Bone marrow (tissue), 2 donors: ENCODE measurements at regions not wholly inside any gene's neighbourhood (a gene's known extent, or its start where the extent isn't known, plus 50 kb on each side); places are given as distances from the start of the nearest gene placed in this dataset.
"Not testable (repeated sequence)": the region's sequence is repeated elsewhere in the genome, so short reads cannot be mapped to it uniquely, and the experiment has no call there.

ENCODE experiments used
- DNase-seq, 2 donors: peaks; one replicate each; lab custom pipeline; 2025; lab: John Stamatoyannopoulos, UW

DNA sequence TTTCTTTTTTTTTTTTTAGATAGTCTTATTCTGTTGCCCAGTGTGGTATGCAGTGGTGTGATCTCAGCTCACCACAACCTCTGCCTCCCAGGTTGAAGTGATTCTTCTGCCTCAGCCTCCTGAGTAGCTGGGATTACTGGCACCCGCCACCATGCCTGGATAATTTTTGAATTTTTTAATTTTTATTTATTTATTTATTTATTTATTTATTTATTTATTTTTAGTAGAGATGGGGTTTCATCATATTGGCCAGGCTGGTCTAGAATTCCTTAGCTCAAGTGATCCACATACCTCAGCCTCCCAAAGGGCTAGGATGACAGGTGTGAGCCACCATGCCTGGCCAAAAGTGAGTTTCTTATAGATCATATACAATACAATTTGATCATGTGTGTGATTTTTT is 395.9 kb upstream of the IRX2 start:
- not testable (repeated sequence) for DNase-seq

DNA sequence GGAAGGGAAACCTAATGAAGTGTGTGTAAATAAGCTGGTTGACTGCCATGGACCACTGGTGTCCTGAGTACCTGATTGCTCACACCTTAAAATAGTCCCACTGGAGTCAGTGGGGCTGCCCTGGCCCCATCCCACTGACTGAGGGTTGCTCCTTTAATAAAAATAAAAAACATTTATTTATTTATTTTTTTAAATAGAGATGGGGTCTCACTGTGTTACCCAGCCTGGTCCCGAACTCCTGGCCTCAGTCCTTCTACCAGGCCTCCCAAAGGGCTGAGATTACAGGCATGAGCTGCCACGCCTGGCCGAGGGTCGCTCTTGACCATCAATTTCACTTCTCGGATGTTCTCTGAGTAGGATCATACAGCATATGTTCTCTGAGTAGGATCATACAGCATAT is 394.2 kb upstream of the IRX2 start:
- DNase-seq = no peak

DNA sequence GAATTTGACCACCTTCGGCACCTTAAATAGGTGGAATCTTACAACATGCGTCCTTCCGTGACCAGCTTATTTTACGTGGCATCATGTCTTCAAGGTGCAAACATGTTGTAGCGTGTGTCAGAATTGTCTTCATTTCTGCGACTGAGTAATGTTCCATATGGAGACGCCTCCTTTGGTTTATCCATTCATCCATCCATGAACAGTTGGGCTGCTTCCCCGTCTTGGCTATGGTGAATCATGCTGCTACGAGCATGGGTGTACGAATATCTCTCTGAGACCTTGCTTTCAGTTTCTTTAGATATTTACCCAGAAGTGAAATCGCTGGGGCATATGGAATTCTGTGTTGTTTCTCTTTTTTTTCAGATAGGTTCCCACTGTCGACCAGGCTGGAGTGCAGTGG is 391.9 kb upstream of the IRX2 start:
- DNase-seq = no peak

DNA sequence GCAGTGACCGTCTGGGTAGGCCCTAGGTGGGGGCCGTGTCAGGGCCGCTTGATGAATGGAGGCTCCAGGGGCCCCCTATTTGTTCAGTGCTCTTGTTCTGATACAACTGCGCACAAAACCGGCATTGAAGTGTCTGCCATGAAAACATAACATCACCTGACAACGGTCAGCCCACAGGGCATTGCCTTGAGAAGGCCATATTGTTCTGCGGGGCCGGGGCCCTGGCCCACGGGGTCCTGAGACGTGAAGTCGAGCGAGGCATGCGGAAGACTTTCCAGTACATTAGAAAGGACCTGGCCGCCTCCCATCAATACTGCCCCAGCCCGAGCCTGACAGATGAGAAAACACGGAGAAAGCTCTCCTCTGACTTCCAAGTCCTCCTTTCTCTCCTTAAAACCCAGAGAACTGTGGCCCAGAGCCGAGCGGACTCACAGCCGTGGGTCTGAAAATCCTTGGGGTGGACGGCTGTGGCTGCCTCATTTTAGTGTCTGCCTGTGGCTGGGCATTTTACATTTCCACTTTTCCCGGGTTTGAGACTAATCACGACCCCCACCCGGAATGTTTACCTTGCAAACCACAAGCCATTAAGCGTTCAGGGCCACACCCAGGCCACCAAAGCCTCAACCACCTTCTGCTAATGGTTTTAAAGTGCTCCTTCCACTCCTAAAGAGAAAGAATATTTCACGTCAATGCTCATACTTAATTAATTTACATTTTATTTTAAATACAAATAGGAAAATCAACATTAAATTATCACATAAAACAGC is 391.0 kb upstream of the IRX2 start:
- DNase-seq = no peak

DNA sequence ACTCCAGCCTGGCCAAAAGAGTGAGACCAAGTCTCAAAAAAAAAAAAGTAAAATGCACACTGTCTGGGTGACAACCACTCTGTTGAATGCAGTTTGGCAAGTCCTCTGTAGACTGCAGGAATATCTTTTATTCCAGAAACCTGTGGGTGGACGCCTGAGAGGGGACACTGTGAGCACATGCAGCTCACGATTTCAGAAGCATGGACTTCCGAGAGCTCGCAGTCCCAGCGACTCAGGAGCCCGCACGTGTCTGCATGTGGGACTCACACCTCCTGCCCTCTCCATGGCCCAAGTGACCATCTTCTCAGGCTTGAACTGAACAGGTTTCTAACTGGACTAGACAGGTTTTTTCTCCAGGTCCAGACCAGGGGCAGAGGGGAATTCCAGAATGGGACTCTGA is 388.6 kb upstream of the IRX2 start:
- no peak for DNase-seq

DNA sequence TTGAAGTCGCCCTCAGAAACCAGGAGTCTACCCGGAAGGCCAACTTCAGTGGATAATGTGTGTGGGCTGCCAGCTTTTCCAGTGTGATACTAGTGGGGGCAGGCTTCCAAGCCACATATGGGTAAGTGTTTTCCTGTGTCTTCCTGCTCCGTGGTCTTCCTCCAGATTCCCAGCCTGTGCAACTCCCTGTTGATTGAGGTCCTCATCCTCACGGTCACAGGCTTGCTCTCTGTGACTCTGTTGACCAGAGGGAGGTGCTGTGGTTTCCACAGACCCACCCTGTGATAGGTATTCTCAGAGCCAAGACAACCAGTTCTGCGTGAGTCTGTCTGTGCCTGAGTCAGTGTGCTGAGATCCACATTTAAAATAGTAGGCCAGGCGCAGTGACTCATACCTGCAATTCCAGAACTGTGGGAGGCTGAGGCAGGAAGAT is 388.0 kb upstream of the IRX2 start:
- no peak for DNase-seq

DNA sequence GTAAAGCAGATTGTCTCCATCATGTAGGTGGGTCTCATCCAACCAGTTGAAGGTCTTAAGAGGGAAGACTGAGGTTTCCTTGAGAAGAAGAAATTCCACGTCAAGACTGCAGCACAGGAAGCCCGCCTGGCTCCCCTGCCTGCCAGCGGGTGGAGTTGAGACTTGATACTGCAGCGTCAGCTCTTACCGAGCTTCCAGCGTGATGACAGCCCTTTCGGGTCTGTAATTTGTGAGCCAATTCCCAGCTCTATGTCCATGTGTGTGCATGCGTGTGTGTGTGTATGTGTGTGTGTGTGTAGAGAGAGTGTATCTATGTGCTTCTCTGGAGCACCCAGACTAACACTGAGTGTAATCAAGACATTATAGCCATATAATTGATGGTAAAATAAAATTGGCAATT is 379.7 kb upstream of the IRX2 start:
- DNase-seq = no peak

DNA sequence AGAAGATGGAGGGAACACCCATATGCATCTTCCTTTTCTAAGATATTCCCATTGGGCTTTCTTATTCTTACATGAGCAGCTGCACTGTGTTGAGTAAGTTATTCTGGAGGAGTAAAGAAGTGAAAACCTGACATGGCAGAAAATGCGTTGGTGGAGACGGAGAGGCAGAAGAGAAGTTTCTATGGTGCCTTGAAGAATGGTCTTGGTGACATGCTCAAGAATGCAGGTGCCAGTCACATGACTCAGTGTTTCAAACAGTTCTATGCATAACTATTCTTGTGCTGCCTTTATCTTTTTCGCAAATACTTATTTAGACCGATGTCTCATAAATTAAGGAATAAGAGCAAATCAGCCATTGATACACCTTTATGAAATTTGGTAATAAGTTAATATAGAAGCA is 377.8 kb upstream of the IRX2 start:
- DNase-seq = no peak

DNA sequence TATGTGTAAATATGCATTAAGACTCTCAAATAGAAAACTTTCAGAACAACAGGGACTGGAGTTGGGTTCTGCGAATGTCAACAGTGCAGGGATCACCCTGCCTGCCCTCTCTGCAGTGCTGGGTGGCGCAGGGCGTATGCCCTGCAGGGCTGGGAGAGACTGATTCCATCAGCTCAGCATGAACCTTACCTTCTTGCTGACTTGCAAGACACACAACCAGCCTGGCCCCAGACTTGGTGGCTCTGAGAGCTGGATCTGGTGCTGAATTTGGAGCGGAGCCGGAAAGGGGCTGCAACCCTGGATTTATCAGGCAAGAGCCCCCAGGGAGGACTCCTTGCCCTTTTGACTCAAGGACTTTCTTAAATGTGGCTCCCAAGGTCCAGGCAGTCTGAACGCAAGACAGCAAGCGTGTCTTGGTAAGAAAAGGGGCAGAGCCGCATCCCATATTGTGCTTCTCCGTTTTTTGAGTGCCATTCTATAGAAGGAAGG is 376.0 kb upstream of the IRX2 start:
- no peak for DNase-seq

DNA sequence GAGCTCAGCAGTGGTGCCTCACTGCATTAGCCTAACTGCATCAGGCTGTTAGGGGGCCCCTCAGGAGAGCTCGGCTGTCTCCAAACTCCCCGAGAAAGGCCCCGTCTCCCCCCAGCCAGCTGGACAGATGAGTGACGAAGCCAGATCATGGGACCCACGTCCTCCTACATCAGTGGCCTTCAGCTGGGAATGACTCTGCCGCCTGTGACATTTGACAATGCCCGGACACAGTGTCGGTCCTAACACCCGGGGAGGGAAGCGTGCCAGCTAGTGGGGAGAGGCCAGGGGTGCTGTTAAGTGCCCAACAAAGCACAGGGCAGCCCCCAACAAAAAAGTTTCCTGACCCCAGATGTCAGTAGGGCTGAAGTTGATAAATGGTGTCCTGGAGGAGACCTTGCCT is 375.2 kb upstream of the IRX2 start:
- no peak for DNase-seq

DNA sequence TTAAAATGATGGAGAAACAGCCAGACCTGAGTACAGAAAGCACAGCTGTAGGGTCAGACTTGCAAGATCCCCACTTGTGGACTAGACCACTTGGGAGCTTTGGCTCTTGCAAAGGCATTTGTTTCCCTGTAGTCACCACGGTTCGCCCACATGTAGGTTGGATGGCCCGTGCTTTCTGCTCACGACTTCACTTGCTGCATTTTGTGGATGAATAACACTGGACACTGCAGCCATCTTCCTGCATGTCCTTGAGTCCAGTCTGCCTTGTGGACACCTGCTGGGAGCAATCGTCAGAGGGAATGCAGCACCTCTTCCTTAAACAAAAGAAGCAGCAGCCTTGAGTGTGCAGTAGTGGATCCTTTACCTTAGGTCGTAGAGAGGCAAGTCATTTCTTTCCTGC is 372.9 kb upstream of the IRX2 start:
- DNase-seq = no peak

DNA sequence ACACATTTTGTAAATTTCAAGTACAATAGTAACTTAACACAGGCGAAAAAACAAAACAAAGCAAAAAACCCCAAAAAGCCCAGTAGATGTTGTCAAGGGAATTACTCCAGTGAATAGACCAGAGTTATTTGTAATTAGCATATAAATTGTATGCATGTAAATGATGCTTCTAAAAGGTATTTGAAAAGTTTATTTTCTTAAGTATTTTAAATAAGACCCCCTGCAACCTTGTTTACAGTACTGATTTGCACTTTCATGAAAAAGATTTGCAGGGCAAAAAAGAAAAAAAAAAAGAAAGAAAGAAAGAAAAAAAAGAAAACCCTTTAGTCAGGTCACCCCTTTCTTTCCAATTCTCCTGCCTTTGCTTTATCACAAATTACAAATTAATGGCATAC is 372.3 kb upstream of the IRX2 start:
- no peak for DNase-seq

DNA sequence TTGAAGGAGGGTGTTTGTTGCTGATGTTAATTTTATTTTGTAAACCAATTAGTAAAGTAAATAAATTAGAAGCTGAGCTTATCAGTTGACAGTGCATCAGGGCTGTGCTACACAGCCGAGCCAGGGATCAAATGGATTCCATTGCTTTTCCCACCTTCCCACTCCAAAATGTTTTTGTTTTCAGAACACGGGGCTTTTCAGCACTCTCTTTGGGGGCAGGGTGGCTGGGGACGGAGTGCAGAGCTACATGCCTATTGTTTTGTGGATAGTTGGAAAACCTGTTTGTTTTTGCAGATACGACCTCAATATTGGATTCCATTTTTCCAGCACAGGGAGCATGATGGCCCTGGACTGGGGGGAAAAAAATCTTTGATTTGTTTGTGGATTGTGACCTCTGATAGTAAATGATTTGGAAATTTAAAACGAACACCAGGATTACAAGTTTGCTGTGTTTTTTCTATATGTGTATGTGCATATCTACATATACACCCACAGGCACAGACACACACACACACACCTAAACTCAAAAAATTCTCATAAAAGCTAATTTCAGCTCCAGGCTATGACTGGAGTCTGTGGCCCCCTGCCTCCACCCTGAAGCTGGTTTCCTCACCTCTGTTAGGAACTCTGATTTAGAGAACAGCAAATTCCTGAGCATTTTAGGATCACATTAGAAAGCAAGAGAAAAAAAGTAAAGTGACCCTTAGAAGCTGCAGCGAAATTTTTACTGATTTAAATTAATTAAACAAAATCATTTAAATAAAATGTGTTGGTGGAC is 371.7 kb upstream of the IRX2 start:
- no peak for DNase-seq

DNA sequence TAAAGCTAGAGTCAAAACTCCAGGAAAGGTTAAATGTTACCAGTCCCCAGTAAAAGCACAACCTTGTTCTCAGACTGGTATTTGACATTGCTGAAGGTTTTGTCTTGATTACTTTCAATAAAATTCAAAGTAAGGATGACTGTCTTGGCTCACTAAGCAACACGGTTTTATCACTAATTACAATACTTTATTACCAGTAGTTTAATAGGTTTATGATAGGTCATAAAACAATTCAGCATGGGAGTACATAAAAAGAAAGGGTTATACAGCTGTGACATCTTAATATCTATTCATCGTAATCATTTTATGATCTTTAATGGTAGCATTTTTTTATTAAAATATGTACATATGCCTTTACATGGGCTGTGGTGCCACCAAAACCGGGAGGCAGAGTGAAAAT is 370.7 kb upstream of the IRX2 start:
- no peak for DNase-seq

DNA sequence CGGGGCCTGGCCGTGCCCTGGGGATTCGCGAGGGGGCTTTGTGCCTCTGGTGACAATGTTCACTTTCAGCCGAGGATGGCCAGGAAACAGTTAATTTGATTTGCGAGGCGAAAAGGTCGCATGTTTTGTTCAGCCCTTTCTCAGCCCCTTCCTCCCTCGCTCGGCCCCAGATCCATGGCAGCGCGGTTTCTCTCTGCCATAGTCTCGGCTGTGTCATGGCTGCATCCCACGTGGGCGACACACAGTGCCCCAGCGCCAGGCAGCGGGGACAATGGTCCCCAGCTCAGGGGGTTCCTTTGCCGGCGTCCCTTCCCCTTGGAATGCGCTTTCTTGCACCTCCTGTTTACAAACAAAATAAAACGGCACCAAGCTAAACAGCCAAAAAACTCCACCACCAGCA is 370.3 kb upstream of the IRX2 start:
- no peak for DNase-seq

DNA sequence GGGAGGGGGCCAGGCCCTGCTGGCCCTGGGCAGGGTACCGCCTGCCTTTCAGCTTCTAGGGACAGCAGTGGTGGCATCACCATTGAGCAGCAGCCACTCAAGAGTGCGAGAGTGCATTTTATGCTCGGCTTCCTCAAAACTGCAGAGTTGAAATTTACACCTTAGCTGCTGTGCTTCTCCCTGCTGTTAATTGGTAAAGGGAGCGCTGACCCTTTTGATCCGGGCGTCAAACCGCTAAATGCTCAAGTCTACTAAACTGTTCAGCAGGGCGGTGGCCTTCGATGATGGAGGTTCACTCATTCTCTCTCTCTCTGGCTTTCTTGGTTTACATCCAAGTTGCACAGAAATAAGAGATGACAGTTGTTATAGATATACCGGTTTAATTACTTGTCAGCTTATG is 368.6 kb upstream of the IRX2 start:
- no peak for DNase-seq

DNA sequence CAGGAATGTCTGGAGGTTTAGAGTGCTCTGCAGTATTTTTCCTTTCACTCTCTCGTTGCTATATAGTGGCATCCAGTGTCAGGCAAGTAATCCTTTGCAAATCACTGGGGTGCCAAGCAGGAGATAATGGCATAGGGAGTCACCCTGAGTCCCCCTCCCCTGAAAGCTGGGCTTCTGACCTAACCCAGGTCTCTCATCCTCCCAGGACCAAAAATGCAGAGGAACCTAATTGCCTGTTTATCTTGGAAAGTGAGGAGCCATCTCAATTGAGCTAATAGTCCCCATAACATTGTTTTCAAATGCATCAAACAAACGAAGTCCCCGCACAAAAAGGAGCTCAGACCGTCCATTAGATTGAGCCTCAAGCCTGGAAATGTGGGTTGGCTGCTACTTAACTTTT is 368.0 kb upstream of the IRX2 start:
- DNase-seq = no peak

DNA sequence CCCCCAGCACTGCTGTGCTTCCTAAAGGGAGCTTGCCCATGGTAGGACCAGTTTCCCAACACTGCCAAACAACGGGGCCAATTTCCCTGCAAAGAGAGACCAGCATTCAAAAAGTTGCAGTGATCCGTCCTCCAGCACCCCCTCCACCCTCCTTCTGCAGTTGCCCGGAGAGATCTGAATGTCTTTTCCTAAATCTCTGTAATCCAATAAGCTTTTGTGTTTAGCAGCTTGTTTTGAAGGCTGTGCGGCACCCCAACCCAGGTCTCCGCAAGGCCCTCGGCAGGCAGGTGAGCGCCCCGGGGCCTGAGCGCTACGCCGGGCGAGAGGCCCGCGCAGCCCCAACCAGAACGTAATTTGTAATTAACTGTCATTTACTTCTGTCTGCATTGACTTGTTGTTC is 366.9 kb upstream of the IRX2 start:
- DNase-seq = no peak

DNA sequence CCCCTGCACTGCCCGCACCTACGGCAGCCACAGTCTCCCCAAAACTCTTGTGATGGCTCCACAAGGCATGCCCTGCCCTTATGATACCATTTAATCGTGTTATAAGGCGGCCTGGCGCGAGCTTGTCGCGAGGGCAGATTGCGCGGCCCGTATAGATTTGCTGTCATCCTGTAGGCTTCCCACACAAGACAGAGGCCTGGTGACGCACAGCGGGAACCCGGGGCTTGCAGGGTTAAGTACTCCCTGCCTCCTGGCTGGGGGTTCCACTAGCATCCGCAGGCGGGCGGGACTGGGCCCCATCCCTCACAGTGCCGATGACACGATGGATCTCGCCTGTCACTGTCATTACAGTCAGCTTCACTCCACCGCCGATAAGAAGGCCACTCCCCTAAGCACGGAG is 364.9 kb upstream of the IRX2 start:
- no peak for DNase-seq

DNA sequence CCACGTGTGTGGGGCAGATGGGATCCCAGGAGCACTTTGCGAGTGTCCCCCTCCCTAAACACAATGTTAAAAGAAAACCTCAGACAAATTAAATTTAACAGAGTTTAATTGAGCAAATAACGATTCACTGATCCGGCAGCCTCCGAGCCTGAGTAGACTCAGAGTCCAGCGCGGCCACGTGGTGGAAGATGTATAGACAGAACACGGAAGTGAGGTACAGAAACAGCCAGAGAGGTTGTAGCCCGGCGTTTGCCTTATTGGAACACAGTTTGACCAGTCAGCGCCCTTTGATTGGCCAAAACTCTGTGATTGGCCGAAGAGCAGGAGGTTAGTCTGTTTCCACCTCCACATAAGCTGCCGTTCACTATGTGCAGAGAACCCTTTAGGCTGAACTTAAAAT is 363.0 kb upstream of the IRX2 start:
- DNase-seq = no peak

DNA sequence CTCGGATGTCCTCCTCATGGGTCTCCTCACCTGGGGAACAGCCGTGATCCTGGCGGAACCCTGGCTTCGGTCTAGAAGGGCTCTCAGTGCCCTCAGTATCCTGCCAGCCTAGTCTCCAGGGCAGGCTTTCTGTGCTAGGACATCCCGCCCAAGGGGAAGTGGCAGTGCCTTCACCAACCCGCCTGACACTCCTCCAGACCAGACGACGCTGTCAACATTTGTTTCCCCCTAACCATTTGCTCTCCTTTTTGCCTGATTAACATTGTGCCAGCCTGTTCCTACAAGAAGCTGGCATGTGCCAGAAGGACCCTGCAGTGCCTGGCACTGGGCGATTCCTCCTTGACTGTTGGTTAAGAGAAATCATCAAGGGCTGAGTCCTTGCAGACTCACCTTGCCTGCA is 358.9 kb upstream of the IRX2 start:
- no peak for DNase-seq

DNA sequence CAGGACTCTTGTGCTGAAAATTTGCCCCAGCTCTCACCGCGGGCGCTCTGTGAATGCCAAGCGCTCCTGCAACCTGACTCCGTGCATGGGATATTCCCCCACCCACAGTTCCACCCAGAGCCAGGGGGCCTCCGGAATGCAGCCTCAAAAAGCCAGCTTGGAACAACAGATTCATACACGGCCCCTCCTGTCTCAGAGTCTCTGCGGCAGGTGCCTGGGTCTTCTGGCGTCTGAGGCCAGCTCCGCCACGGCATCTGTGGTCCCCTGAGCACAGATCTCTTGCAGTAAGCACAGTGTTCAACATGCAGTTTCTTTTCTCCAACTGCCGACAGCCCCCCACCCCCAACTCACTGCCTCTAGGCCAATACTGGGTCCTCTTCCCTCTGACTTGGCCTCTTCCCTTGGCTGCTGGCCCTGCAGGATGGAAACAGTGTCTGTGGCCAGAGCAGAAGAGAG is 355.7 kb upstream of the IRX2 start:
- no peak for DNase-seq

DNA sequence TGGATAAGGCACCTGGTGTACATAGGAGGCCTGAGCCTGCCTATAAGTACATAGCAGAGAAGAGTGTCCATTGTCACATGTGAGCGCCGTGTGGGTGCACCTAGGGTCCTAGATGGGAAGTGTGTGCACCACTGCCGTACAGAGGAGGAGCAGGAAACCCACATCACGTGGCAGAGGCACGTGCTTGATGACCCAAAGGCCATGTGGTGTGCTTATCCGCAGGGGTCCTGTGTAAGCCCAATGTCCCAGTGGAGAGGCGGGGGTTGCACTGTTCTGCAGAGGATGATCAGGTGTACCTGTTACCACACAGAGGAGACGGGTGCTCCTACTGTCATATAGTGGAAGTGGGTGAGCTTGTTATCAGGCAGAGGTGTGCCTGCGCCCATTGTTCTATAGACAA is 354.1 kb upstream of the IRX2 start:
- DNase-seq = no peak

DNA sequence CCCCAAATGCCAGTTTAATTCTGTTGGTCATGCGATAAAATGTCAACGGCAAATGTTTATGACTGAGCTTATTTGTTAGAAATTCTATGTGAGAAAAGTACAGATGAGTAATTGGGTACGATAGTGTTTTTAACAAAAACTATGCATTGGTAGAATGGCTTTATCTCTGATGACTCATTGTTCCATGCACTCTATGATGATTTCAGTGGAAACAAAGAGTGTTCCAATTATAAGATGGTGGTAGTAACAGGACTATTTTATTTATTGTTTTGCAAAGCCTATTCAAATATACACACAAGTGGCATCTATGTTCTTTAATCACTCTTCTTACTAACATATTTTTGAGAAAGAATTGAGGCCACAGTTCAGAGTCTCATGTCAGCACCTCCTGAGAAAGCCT is 353.7 kb upstream of the IRX2 start:
- no peak for DNase-seq
